Testis (tissue), 2 donors: ENCODE measurements at regions not wholly inside any gene's neighbourhood (a gene's known extent, or its start where the extent isn't known, plus 50 kb on each side); places are given as distances from the start of the nearest gene placed in this dataset.

ENCODE experiments used
- DNase-seq: peaks from one replicate; pipeline ENCODE4 v3.0.0-alpha.2; 2019
- H3K27ac ChIP-seq, 2 donors: fragments of 200-600 bp; sonication (generic); one replicate each; pipeline ENCODE4 v1.5.1; 2019
- H3K27me3 ChIP-seq: fragments of 200-600 bp; sonication (generic); one replicate; pipeline ENCODE4 v1.5.1; 2019
- H3K36me3 ChIP-seq: fragments of 200-600 bp; sonication (generic); one replicate; pipeline ENCODE4 v1.5.1; 2017; ENCODE audit warnings: low read depth; ENCODE audit errors: missing control alignments
- H3K4me1 ChIP-seq: fragments of 200-600 bp; sonication (generic); one replicate; pipeline ENCODE4 v1.5.1; 2019
- H3K4me3 ChIP-seq, 2 donors: fragments of 200-600 bp; sonication (generic); one replicate each; pipeline ENCODE4 v1.5.1; 2017 to 2019
- H3K9me3 ChIP-seq: fragments of 200-600 bp; sonication (generic); one replicate; pipeline ENCODE4 v1.5.1; 2017
- CTCF ChIP-seq, 3 experiments: fragments of 450-650 bp in 2 of 3; fragments of 200-600 bp in 1 of 3; sonication (generic) in 1 of 3; IDR thresholded peaks; one replicate each; pipeline ENCODE4 v1.5.1; 2016 to 2019; ENCODE audit warnings: antibody characterized with exemption in 3 of 3, mild to moderate bottlenecking in 2 of 3, moderate library complexity in 1 of 3
- POLR2A ChIP-seq: fragments of 450-650 bp; IDR thresholded peaks from one replicate; pipeline ENCODE4 v1.6.1; 2017; ENCODE audit warnings: antibody characterized with exemption, mild to moderate bottlenecking, moderate library complexity
- WGBS, 2 donors: methylation state at CpG; one replicate each; pipeline ENCODE4 v1.1.5; 2018; 5-methylcytosine and 5-hydroxymethylcytosine counted together
- intact Hi-C: fragments of 100-400 bp; cut with DNase I; formaldehyde crosslinking; loops from one replicate; pipeline ENCODE4 v1.15.1; 2023; ENCODE audit warnings: low total_unique reads

GRCh38 chr16:66287926-66288325 is 78.6 kb upstream of the CDH5 start:
- DNase-seq: no peak
- Histone ChIP-seq H3K9me3 (no peaks in the 10 kb centered on the region), H3K4me1 (no peaks in the 10 kb centered on the region), H3K27ac (no peak overlapping the region), H3K27me3 (no peaks in the 10 kb centered on the region), H3K36me3 (no peaks in the 10 kb centered on the region), H3K4me3 (no peak overlapping the region)
- intact Hi-C loops: no loop called here
- TF ChIP-seq CTCF (IDR thresholded peaks at IDR 0.05) (no peak), POLR2A (no peak)
- WGBS, 2 donors: 84 to 93% methylated on average over 2 of the region's 2 CpGs

- Histone ChIP-seq H3K4me1 (no peaks in the 10 kb centered on the region), H3K36me3 (no peaks in the 10 kb centered on the region), H3K27ac (no peak overlapping the region), H3K9me3 (no peaks in the 10 kb centered on the region), H3K4me3 (no peak overlapping the region), H3K27me3 (no peaks in the 10 kb centered on the region)
- 62 to 90% methylated on average over 2 of the region's 2 CpGs for WGBS, 2 donors
- no peak for DNase-seq
- intact Hi-C loops: no loop called here
- TF ChIP-seq CTCF (IDR thresholded peaks at IDR 0.05): no peak
- no peak for TF ChIP-seq POLR2A
These were observed 79.1 kb upstream of the CDH5 start for GRCh38 chr16:66287416-66287815.

- no peak for TF ChIP-seq POLR2A
- TF ChIP-seq CTCF (IDR thresholded peaks at IDR 0.05): no peak
- no peak overlapping the region for H3K27ac ChIP-seq
These were observed 80.0 kb upstream of the CDH5 start for GRCh38 chr16:66286527-66286926.

GRCh38 chr16:66278604-66279262 is 87.8 kb upstream of the CDH5 start:
- Histone ChIP-seq H3K9me3 (no peaks in the 10 kb centered on the region), H3K27me3 (no peaks in the 10 kb centered on the region), H3K4me1 (no peaks in the 10 kb centered on the region), H3K36me3 (no peaks in the 10 kb centered on the region), H3K27ac (no peak overlapping the region), H3K4me3 (no peak overlapping the region)
- 79 to 100% methylated on average over 1 of the region's 1 CpG for WGBS, 2 donors
- intact Hi-C loops: no loop called here
- no peak for DNase-seq
- TF ChIP-seq CTCF (IDR thresholded peaks at IDR 0.05): no peak

More at GRCh38 chr16:66286527-66286926, 80.0 kb upstream of the CDH5 start:
- 94% methylated on average over 9 of the region's 9 CpGs for WGBS, 2 donors
- Histone ChIP-seq H3K9me3 (no peaks in the 10 kb centered on the region), H3K36me3 (no peaks in the 10 kb centered on the region), H3K4me1 (no peaks in the 10 kb centered on the region), H3K4me3 (no peak overlapping the region), H3K27me3 (no peaks in the 10 kb centered on the region)
- no peak for DNase-seq
- intact Hi-C loops: no loop called here

- DNase-seq: no peak
- TF ChIP-seq CTCF (IDR thresholded peaks at IDR 0.05) (no peak), POLR2A (no peak)
- 83 to 94% methylated on average over 1 to 2 of the region's 2 CpGs for WGBS, 2 donors
- H3K9me3 ChIP-seq: no peaks in the 10 kb centered on the region
- H3K36me3 ChIP-seq: no peaks in the 10 kb centered on the region
- no peak overlapping the region for H3K27ac ChIP-seq
- no peaks in the 10 kb centered on the region for H3K4me1 ChIP-seq
- intact Hi-C loops: no loop called here
- H3K4me3 ChIP-seq: no peak overlapping the region
- H3K27me3 ChIP-seq: no peaks in the 10 kb centered on the region
These were observed 88.4 kb upstream of the CDH5 start for GRCh38 chr16:66278111-66278531.
